HG03064 (cell line): ENCODE measurements at regions not wholly inside any gene's neighbourhood (a gene's known extent, or its start where the extent isn't known, plus 50 kb on each side); places are given as distances from the start of the nearest gene placed in this dataset.

Experiments used
- ATAC-seq: cut with Tn5 transposase; IDR thresholded peaks from one replicate; pipeline ENCODE4 v1.9.1; 2021; ENCODE audit warnings: low read depth; ENCODE audit not compliant: unreplicated experiment

DNA sequence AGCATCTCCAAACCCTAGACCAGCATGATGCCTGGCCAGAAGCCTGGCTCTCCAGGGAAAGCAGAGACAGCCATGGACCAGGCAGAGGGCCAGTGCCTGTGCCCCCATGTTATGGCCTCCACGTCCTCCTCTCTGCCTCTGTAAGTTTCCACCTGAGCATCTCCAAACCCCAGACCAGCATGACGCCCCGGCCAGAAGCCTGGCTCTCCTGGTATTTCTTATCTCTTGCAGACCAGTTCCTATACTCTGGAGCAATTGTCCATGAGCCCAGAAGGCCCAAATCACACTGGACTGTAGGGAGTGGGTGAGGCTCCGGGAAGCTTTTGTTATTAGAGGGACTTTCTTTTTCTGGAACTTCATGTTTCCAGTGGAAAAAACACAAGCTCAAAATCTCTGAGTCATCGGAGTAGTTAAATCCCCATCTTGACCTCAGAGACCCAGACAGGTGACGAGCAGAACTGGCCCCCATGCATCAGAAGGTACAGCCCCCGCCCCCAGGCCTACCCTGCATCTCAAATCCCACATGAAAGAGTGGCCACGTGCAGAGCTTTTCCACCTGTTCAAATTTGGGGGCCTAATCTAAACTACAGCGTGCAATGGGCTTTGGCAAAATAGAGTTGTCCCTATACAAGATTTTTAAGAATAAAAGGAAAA is 110.2 kb upstream of the FOXQ1 start:
- ATAC-seq, result no peak

DNA sequence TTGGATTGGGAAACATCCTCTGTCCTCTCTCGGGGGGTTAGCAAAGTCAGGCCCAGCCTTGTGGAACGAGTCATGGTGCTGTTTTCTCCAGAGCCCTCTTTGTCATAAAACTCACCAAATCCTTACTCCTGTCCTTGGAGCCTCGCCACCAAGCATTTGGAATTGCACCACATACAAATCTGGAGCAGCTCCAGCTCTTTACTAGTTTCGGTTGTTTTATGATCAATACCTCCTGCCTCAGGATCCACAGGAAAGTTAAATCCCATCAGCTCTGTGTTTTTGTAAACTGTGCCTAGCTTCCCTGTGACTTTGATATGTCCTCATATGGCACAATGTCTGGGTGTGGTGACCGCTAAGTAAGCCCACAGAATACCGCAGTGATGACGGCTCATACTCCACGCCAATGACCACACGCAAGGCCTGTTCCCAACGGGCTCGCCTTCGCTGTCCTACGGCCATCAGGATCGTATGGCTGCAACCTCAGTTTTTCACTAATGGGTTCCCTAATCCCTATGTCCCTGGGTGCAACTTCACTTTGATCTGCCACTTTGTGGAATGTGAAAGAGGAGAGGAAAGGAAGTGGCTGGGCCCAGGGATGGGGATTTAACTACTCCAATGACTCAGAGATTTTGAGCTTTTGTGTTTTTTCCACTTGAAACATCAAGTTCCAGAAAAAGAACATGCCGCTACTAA is 111.3 kb upstream of the FOXQ1 start:
- no peak for ATAC-seq

DNA sequence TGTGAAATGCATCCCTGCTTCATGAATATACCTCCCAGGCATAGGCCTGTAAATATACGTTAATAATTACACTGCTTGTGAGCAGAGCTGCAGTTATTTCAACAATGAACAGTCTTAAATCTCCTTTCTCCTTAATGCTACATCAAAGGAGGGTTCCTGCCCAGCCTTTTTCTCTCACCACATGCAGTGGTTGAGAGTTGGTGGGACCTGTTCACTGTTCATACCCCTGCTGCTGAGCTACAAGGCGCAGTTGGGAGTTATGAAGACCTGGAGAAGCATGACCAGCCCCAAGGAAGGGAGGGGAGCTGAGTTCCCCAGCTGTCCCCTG is 111.9 kb upstream of the FOXQ1 start:
- ATAC-seq, result no peak

DNA sequence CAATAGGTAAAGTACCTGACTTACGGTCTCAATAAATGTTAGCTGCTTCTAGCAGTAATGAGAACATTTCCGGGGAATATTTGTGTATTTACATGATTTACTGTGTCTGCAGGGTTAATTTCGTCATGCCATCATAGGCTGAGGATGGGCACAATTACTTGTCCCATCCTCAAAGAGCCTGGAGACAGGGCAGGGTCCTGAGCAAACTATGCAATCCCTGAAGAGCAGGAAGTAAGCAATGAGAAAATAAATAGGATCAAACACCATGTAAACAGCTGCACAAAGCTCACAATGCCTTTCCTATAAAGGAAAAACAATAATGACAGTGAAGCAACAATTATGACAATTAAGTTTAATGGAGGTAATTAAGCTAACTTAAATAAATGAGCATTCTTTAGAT is 114.6 kb upstream of the FOXQ1 start:
- ATAC-seq, result no peak

DNA sequence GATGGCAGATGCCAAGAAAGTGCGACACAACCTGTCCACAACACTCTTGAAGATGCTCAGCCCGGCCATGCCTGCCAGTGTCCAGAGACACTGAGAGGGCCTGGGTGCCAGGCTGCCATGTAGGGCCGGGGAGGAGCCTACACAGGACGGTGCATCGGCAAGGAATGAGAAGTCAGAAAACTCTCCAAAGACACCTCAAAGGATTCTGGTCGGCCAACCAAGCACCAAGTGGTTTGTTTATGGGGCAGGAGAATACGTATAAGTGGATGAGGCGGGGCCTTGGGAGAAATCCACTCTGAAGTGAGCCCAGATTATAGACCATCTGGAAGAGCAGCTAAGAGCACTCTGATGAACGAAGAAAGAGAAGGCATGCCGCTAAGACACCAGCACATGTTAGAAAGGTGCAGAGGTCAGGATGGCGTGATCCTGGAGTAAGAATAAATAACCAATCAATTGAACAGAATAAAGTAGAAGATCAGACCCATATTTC is 120.7 kb upstream of the FOXQ1 start:
- no peak for ATAC-seq

DNA sequence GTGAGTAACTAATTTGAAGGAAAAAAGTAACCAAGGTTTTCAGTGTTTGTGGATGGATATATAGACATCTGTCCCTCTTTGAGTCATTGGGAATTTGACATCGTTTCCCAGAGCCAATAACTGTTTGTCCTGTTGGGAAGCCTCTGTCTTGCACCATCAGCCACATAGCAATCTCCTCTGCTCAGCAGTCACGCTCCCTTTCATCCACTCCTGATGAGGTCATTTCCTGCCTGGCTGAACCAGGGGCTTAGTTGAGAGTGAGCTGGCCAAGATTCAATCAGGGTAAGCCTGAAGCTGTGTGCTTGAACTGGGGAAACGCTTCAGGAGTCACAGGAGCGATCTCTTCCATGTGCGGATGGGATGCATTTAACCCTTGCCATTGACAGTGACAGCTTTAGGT is 121.5 kb upstream of the FOXQ1 start:
- no peak for ATAC-seq

DNA sequence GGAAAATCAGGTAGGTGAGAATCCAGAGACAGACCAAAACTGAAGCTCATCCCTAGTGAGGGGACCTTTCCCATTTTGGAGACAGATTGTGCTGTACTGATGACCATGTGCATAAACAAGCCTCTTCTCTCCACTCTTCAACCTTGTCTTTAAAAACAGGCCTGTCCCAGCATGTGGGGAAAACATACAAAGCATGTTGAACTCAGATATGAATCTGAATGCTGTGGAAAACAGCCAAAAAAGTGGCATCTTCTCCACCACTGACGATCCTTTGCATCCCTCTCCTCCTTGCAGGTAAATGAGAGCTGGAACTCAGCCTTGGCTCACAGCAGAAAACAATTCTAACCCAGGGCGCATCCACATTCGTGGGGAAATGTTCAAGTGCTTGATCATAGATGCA is 123.7 kb upstream of the FOXQ1 start:
- no peak for ATAC-seq

DNA sequence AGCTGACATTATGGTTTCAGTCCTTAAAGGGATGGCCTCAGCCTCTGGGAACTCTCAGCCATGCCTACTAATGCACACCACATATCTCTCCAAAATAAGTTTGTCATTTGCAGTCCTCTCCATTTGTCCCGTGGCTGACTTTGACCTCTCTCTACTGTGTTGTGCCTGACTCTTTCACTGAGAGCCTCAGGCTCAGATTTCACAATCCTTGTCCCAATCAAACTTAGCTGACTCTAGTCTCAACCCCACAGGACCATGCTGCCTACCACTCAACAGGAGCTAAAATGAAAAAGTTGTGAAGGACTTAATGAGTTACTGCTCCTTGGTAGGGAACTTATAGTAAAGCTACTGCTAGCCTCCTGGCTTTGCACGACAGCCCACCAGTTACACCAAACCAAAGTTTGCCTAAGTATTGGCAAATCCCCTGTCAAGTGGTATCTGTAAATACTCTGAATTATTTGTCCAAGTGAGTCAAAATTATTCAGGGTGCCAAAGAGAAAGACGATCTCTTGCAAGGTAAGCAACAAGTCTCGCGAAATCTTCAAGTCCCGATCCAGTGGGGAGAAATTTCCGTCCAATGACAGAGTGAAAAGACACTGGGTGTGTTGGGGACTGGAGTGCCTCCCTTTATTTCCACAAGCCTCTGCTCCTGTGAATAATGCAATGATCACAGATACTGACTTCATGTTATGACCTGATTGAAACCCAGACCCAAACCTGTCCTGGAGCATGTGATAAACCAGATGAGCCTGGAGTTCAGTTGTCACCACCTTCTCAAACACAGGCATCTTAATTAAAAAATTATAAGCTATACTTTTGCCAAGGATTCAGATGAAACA is 124.4 kb upstream of the FOXQ1 start:
- ATAC-seq, result no peak

DNA sequence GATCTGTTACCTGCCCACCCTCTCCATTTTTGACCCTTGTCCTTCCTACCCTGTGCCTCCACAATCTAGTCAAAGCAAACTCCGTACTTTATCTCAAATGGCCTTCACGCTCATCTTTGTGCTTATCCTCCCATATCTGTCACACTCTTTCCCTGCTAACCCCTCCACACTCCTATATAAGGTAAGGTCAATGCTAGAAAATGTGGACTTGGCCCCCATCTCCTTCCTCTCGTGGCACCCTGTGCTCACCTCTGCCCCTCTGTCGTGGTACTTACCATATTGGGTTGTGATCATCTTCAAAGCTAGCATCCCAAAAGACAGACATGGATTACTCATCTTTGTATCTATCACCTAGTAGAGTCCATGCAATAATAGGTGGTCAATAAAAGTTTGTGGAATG is 127.6 kb upstream of the FOXQ1 start:
- no peak for ATAC-seq

DNA sequence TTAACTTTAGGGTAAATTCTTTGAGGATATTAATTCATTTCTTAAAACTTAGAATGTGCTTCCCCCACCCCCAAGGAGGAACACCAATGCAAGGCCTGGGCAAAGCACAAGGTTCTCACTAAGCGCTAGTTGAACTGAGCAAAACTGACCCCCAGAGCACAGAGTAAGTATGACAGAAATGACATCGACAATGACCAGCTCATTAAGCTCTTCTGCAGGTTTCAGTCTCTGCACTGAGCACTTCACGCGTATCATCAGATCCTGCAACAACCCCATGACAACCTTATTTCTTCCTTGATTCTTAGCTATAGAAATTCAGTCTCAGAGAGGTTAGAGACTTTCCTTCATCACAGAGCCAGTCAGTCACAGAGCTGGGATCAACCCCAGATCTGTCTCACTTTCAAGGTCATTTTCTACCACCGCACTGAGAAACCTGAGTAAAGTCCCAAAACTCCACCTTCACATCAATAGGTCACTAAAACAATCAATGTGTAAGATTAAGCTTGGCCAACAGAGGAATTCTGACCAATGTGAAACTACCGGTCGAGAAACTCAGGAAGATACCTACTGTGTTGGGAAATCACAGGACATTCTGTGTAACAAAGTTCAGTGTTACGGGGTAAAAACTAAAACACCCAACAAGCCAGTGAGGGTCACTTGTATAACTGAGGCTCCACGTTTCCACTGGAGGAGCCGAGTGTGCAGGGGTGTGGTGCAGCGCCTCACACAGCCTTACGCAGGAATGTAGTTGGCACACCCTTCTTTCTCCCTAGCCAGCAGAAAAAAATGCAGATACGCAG is 129.0 kb upstream of the FOXQ1 start:
- no peak for ATAC-seq

DNA sequence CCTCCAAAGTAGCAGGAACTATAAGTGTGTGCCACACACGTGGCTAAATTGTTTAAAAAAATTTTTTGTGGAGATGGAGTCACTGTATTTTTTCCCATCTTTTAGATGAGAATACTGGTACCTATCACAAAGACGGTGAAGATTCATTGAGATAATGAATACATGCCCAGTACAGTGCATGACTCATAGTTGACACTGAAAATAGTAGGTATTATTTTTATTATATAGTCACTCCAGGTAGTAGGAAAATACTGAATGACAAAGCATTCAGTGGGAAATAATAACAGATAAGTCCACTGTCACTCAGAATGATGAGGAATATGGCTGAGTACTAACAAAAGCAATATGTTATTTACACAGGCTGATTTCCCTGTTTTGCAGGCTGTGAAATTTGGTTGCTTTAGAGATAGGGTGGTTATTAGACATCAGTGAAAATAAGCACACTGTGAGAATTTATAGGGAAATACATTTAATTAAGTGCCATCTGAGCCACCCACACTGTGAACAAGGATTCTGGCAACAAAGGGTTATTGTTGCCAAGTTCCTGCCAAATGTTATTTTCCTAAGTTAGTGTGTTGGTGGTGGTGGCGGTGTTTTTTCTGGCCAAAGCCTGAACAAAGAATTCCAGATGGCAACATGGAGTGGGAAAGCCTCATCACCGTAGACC is 129.8 kb upstream of the FOXQ1 start:
- no peak for ATAC-seq

DNA sequence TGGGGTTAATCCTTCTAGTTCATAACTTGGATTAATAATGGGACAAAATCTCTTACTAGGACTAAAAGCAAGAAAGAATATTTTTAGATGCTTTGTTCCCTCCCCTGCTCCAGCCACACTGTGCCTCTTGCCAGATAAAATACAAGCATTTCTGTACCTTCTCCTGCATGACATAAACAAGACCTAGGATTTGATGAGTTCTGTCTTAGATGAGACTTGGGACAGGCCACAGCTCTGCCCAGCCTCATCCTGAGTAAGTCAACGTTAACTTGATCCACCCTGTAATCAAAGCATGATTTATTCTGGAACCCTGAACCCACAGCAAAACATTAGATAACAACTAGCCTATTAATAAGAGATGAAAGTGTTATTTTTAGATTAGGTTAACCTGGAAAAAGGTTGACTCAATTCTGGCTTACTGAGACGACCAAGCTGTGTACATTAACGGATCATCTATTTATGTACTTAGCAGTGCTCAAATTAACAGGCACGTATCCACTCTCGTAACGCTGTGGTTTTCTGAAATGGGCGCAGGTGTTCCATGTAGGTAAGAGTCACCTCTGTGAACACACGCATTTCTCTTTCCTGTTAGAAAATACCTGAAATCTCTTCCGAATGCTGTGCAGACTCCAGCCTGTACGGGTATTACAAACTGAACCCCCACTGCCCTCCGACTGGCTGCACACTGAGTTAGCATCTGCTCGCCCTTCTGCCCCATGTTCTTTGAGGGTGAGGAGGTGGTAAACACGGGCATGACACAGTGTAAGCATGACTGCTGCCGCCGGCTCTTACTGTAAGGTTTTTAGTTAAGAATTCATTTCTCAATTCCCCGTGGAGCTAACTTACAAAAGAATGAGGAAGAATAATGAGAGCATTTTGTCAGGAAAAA is 132.1 kb upstream of the FOXQ1 start:
- no peak for ATAC-seq

DNA sequence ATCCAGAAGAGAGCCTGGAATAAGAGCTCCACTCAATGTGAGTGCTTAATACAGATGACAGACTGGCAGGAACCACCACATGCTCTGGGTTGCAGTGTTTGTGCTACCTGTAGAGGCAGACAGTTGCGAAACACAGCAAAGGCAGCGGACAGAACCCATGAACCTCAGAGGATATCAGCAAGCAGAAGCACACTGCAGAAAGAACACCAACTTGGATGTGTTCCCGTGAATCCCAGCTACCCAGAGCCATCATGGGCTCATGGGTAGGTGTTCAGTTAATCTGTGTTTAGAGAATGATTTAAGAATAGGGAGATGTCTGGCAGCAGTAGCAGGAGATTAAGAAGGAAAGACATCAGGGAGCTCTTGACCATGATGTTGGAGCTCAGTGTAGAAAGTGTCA is 133.3 kb upstream of the FOXQ1 start:
- no peak for ATAC-seq

DNA sequence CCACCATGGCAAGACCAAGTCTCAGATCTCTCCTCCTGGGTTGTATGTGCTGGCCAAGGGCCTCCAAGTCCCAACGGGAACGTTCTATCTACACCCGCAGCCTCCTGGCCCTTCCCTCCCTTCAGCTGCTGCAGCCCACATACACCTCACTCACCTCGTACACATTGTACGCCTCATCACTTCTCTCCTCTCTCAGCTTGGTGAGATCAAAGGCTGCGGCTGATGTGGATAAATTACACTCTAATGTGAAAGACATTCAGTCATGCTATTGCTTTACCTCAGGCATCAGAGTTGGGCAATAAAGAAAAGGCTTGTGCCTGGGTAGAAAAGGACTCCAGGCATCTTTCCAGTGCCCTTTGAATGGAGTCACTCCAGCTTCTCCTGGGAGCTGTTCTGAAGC is 135.3 kb upstream of the FOXQ1 start:
- ATAC-seq, result no peak

DNA sequence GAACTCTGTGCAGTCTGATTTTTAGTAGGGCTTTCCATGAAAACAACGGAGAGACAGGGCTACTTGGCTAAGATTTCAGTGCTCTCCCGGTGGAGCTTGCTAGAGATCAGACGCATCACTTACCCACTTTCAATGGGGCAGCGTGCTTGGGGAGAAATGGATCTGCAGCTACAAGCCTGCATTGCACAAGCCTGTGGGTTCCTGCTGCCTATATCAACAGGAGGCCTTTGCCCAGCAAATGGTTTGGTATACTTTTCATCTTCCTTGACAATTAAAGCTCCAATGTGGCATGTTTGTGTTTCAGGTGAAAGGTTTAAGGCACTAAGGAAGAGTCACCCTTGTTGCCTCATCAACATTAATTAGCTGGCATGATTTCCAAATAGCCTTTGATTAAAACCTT is 136.0 kb upstream of the FOXQ1 start:
- no peak for ATAC-seq

DNA sequence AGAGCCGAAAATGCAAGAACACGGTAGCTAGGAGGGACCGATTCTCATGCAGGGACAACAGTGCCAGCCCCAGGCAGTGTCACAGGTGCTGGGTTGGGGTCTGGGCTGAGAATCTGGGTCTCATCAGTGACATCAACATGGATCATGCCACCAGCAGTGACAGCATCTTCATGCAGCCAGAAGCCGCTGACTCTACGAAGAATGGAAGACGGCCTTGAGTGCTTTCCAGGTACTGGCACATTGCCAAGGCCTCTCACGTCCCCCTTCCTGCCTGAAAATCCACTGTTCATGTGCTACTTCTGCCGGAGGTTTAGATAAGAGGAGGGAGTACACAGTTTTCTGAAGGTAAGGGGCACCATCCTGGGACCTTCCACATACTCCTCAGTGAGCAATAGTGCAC is 141.1 kb upstream of the FOXQ1 start:
- ATAC-seq, result no peak

DNA sequence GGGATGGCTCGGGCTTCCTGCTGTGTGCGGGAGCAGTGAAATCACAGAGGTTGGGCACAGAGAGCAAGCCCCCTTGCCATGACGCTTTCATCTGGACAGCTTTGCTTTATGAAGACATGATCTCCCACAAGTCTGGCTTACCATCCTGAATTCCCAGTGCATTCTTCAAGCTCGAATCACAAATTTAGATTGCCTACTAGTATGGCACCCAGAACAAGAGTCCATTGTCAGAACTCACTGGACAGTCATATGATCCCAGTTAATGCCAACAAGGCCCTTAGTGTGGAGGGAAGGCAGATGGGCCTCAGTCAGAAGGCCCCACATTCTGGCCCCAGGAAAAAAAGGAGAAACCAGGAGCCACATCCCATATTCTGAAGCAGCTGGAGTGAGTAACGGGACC is 147.3 kb upstream of the FOXQ1 start:
- ATAC-seq, result no peak

DNA sequence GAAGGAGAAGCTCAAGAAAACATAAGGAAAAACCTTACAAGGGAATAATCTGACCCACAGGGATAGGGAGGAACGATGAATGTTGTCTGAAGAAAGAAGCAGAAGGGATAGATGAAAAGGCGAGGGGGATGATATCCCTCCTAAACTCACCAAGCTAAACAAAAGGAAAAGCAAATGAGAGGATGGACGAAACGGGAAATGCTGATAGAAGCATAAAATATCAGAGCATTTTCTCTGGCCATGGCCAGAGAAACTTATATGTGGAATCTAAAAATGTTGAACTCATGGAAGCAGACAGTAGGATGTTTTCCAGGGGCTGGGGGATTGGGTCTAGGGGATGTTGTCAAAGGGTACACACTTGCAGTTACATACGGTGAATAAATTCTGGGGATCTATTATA is 148.4 kb upstream of the FOXQ1 start:
- no peak for ATAC-seq
